GM23338 (cell line): ENCODE measurements at regions not wholly inside any gene's neighbourhood (a gene's known extent, or its start where the extent isn't known, plus 50 kb on each side); places are given as distances from the start of the nearest gene placed in this dataset.
A peak's percentile ranks its signal among the peaks of the same experiment; 100 is the strongest.

Source experiments
- CREB1 ChIP-seq: fragments of 250-450 bp; sonication (Bioruptor Pico); IDR thresholded peaks from 2 replicates; pipeline ENCODE4 v1.5.0; 2020; ENCODE audit warnings: low read depth, mild to moderate bottlenecking, moderate library complexity
- CTCF ChIP-seq, 2 experiments: fragments of 200-600 bp in 1 of 2; sonication (generic) in 1 of 2; conservative IDR thresholded peaks; 2 replicates each; pipeline versions ENCODE4 v1.5.1 to v1.6.1; 2016 to 2017; ENCODE audit warnings: antibody characterized with exemption in 2 of 2, low read depth in 2 of 2, mild to moderate bottlenecking in 2 of 2, moderate library complexity in 1 of 2
- EZH2 ChIP-seq: fragments of 200-600 bp; sonication (generic); IDR thresholded peaks from one replicate; pipeline ENCODE4 v1.8.0; 2017; ENCODE audit warnings: antibody characterized with exemption, mild to moderate bottlenecking, low read depth; ENCODE audit not compliant: unreplicated experiment
- EZH2phosphoT487 ChIP-seq: fragments of 200-600 bp; sonication (generic); IDR thresholded peaks from one replicate; pipeline ENCODE4 v1.8.1; 2018; ENCODE audit warnings: antibody characterized with exemption; ENCODE audit not compliant: unreplicated experiment
- JUNB ChIP-seq: IDR thresholded peaks from one replicate; pipeline ENCODE4 v1.6.1; 2016; ENCODE audit warnings: antibody characterized with exemption; ENCODE audit not compliant: unreplicated experiment
- POLR2AphosphoS5 ChIP-seq: IDR thresholded peaks from 2 replicates; pipeline ENCODE4 v1.6.1; 2016; ENCODE audit warnings: antibody characterized with exemption, low read depth
- ZNF114 ChIP-seq: fragments of 250-450 bp; sonication (Bioruptor Pico); IDR thresholded peaks from 2 replicates; pipeline ENCODE4 v1.5.0; 2020; ENCODE audit warnings: mild to moderate bottlenecking, moderate library complexity
- TF ChIP-seq, protein P1 (sequence below): fragments of 250-450 bp; sonication (Bioruptor Pico); IDR thresholded peaks from 2 replicates; pipeline ENCODE4 v1.5.0; 2020; ENCODE audit warnings: mild to moderate bottlenecking, moderate library complexity
- TF ChIP-seq, protein P2 (sequence below): IDR thresholded peaks from one replicate; pipeline ENCODE4 v1.6.1; 2018; ENCODE audit warnings: antibody characterized with exemption; ENCODE audit not compliant: unreplicated experiment
- TF ChIP-seq, protein P3 (sequence below): IDR thresholded peaks from 2 replicates; pipeline ENCODE4 v1.6.1; 2016; ENCODE audit warnings: antibody characterized with exemption

DNA sequence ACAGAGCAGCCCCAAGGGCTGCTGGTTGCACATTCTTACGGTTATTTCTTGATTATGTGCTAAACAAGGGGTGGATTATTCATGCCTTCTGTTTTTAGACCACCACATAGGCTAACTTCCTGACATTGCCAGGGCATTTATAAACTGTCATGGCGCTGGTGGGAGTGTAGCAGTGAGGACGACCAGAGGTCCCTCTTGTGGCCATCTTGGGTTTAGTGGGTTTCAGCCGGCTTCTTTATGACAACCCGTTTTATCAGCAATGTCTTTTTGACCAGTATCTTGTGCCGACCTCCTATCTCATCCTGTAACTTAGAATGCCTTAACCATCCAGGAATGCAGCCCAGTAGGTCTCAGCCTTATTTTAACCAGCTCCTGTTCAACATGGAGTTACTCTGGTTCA is 212.4 kb upstream of the GRID2 start:
- TF ChIP-seq, protein P1, sequence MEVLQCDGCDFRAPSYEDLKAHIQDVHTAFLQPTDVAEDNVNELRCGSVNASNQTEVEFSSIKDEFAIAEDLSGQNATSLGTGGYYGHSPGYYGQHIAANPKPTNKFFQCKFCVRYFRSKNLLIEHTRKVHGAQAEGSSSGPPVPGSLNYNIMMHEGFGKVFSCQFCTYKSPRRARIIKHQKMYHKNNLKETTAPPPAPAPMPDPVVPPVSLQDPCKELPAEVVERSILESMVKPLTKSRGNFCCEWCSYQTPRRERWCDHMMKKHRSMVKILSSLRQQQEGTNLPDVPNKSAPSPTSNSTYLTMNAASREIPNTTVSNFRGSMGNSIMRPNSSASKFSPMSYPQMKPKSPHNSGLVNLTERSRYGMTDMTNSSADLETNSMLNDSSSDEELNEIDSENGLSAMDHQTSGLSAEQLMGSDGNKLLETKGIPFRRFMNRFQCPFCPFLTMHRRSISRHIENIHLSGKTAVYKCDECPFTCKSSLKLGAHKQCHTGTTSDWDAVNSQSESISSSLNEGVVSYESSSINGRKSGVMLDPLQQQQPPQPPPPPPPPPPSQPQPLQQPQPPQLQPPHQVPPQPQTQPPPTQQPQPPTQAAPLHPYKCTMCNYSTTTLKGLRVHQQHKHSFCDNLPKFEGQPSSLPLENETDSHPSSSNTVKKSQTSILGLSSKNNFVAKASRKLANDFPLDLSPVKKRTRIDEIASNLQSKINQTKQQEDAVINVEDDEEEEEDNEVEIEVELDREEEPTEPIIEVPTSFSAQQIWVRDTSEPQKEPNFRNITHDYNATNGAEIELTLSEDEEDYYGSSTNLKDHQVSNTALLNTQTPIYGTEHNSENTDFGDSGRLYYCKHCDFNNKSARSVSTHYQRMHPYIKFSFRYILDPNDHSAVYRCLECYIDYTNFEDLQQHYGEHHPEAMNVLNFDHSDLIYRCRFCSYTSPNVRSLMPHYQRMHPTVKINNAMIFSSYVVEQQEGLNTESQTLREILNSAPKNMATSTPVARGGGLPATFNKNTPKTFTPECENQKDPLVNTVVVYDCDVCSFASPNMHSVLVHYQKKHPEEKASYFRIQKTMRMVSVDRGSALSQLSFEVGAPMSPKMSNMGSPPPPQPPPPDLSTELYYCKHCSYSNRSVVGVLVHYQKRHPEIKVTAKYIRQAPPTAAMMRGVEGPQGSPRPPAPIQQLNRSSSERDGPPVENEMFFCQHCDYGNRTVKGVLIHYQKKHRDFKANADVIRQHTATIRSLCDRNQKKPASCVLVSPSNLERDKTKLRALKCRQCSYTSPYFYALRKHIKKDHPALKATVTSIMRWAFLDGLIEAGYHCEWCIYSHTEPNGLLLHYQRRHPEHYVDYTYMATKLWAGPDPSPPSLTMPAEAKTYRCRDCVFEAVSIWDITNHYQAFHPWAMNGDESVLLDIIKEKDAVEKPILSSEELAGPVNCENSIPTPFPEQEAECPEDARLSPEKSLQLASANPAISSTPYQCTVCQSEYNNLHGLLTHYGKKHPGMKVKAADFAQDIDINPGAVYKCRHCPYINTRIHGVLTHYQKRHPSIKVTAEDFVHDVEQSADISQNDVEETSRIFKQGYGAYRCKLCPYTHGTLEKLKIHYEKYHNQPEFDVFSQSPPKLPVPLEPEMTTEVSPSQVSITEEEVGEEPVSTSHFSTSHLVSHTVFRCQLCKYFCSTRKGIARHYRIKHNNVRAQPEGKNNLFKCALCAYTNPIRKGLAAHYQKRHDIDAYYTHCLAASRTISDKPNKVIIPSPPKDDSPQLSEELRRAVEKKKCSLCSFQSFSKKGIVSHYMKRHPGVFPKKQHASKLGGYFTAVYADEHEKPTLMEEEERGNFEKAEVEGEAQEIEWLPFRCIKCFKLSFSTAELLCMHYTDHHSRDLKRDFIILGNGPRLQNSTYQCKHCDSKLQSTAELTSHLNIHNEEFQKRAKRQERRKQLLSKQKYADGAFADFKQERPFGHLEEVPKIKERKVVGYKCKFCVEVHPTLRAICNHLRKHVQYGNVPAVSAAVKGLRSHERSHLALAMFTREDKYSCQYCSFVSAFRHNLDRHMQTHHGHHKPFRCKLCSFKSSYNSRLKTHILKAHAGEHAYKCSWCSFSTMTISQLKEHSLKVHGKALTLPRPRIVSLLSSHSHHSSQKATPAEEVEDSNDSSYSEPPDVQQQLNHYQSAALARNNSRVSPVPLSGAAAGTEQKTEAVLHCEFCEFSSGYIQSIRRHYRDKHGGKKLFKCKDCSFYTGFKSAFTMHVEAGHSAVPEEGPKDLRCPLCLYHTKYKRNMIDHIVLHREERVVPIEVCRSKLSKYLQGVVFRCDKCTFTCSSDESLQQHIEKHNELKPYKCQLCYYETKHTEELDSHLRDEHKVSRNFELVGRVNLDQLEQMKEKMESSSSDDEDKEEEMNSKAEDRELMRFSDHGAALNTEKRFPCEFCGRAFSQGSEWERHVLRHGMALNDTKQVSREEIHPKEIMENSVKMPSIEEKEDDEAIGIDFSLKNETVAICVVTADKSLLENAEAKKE (CRISPR knock-in tag), result no peak
- TF ChIP-seq CTCF (conservative IDR thresholded peaks at IDR 0.05; ENCODE audit: low read depth in 2 of 2) (peak; percentile 73 to 79), EZH2phosphoT487 (no peak), EZH2 (no peak), POLR2AphosphoS5 (no peak), CREB1 (no peak), ZNF114 (CRISPR knock-in tag) (no peak), JUNB (no peak)
- TF ChIP-seq, protein P2, sequence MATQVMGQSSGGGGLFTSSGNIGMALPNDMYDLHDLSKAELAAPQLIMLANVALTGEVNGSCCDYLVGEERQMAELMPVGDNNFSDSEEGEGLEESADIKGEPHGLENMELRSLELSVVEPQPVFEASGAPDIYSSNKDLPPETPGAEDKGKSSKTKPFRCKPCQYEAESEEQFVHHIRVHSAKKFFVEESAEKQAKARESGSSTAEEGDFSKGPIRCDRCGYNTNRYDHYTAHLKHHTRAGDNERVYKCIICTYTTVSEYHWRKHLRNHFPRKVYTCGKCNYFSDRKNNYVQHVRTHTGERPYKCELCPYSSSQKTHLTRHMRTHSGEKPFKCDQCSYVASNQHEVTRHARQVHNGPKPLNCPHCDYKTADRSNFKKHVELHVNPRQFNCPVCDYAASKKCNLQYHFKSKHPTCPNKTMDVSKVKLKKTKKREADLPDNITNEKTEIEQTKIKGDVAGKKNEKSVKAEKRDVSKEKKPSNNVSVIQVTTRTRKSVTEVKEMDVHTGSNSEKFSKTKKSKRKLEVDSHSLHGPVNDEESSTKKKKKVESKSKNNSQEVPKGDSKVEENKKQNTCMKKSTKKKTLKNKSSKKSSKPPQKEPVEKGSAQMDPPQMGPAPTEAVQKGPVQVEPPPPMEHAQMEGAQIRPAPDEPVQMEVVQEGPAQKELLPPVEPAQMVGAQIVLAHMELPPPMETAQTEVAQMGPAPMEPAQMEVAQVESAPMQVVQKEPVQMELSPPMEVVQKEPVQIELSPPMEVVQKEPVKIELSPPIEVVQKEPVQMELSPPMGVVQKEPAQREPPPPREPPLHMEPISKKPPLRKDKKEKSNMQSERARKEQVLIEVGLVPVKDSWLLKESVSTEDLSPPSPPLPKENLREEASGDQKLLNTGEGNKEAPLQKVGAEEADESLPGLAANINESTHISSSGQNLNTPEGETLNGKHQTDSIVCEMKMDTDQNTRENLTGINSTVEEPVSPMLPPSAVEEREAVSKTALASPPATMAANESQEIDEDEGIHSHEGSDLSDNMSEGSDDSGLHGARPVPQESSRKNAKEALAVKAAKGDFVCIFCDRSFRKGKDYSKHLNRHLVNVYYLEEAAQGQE, result no peak
- TF ChIP-seq, protein P3, sequence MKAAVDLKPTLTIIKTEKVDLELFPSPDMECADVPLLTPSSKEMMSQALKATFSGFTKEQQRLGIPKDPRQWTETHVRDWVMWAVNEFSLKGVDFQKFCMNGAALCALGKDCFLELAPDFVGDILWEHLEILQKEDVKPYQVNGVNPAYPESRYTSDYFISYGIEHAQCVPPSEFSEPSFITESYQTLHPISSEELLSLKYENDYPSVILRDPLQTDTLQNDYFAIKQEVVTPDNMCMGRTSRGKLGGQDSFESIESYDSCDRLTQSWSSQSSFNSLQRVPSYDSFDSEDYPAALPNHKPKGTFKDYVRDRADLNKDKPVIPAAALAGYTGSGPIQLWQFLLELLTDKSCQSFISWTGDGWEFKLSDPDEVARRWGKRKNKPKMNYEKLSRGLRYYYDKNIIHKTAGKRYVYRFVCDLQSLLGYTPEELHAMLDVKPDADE, result no peak
